Esophagus muscularis mucosa (tissue), 4 donors: ENCODE measurements at regions not wholly inside any gene's neighbourhood (a gene's known extent, or its start where the extent isn't known, plus 50 kb on each side); places are given as distances from the start of the nearest gene placed in this dataset.

Experiments
- DNase-seq: peaks from one replicate; pipeline ENCODE4 v3.0.0-alpha.2; 2017; ENCODE audit errors: extremely low spot score
- H3K27ac ChIP-seq, 4 donors: fragments of 200-600 bp; sonication (generic); replicated peaks in 1 of 4; 1 replicate in 3 of 4; 2 replicates in 1 of 4; pipeline ENCODE4 v1.5.1; 2016 to 2019; ENCODE audit warnings: mild to moderate bottlenecking in 1 of 4
- H3K27me3 ChIP-seq, 4 donors: fragments of 200-600 bp; sonication (generic); one replicate each; pipeline versions ENCODE4 v1.5.1 to v1.6.0; 2016 to 2019
- H3K36me3 ChIP-seq, 4 donors: fragments of 200-600 bp; sonication (generic); one replicate each; pipeline ENCODE4 v1.5.1; 2016 to 2019
- H3K4me1 ChIP-seq, 4 donors: fragments of 200-600 bp; sonication (generic); one replicate each; pipeline ENCODE4 v1.5.1; 2016 to 2019
- H3K4me3 ChIP-seq, 4 donors: fragments of 200-600 bp; sonication (generic); 1 replicate in 2 of 4; 2 replicates in 2 of 4; pipeline ENCODE4 v1.5.1; 2016 to 2019; ENCODE audit warnings: mild to moderate bottlenecking in 4 of 4, moderate library complexity in 1 of 4
- H3K9me3 ChIP-seq, 4 donors: fragments of 200-600 bp; sonication (generic); 1 replicate in 3 of 4; 2 replicates in 1 of 4; pipeline ENCODE4 v1.5.1; 2016 to 2019
- EP300 ChIP-seq: sonication (generic); formaldehyde crosslinking; IDR thresholded peaks from one replicate; pipeline ENCODE4 v1.6.1; 2017; ENCODE audit warnings: antibody characterized with exemption
- POLR2A ChIP-seq: fragments of 450-650 bp; IDR thresholded peaks from one replicate; pipeline ENCODE4 v1.6.1; 2017; ENCODE audit warnings: antibody characterized with exemption, moderate library complexity, mild to moderate bottlenecking, low read depth
- POLR2AphosphoS5 ChIP-seq, 2 donors: sonication (generic); formaldehyde crosslinking; IDR thresholded peaks; one replicate each; pipeline ENCODE4 v1.6.1; 2017; ENCODE audit warnings: antibody characterized with exemption in 2 of 2
- WGBS: methylation state at CpG from one replicate; pipeline ENCODE4 v1.1.5; 2018; 5-methylcytosine and 5-hydroxymethylcytosine counted together
- intact Hi-C: fragments of 100-400 bp; cut with DNase I; formaldehyde crosslinking; loops from one replicate; pipeline ENCODE4 v1.15.1; 2023
- TF ChIP-seq, protein P1 (sequence below), 3 experiments: fragments of 200-600 bp in 2 of 3; fragments of 450-650 bp in 1 of 3; sonication (generic) in 2 of 3; IDR thresholded peaks; one replicate each; pipeline ENCODE4 v1.5.1; 2017 to 2019; ENCODE audit warnings: antibody characterized with exemption in 3 of 3, mild to moderate bottlenecking in 2 of 3, moderate library complexity in 1 of 3

DNA sequence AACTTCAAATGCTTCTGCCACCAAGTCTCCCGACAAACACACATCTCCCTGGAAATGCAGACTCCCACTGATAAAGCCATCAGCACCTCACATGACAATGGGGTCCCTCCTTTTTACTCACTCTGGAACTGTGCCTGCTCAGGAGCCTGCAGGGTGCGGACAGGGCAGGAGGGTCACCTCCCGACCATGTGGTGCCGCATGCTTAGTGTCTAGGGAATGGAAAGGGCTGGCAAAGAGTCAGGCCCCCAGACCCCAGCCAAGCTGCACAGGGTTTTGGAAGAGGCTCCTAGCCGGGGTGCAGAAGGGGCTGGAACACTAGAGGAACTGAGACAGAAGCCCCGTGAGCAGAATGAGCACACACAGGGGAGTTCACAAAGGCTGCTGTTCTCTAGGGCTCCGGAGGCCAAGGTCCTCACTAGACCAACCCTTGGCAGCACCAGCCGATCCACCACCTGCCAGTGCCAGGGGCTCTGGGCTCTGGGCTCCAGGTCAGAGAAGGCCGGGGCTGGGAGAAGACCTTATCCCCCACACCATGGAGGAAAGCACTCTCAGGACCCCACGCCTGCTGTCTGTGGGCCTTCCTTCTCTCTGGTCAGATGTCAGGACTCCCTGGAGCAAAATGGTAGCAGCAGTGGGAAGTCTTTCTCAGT lies 125.1 kb upstream of the FGF3 start:
- no peak for DNase-seq
- no peak overlapping the region for H3K4me3 ChIP-seq
- TF ChIP-seq POLR2A (no peak), POLR2AphosphoS5 (IDR thresholded peaks at IDR 0.05) (no peak)
- TF ChIP-seq, protein P1, sequence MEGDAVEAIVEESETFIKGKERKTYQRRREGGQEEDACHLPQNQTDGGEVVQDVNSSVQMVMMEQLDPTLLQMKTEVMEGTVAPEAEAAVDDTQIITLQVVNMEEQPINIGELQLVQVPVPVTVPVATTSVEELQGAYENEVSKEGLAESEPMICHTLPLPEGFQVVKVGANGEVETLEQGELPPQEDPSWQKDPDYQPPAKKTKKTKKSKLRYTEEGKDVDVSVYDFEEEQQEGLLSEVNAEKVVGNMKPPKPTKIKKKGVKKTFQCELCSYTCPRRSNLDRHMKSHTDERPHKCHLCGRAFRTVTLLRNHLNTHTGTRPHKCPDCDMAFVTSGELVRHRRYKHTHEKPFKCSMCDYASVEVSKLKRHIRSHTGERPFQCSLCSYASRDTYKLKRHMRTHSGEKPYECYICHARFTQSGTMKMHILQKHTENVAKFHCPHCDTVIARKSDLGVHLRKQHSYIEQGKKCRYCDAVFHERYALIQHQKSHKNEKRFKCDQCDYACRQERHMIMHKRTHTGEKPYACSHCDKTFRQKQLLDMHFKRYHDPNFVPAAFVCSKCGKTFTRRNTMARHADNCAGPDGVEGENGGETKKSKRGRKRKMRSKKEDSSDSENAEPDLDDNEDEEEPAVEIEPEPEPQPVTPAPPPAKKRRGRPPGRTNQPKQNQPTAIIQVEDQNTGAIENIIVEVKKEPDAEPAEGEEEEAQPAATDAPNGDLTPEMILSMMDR (IDR thresholded peaks at IDR 0.05), result no peak
- H3K27me3 ChIP-seq, result peaks cover 0 to 68% (median 0%) of the 10 kb centered on the region in 4 donors
- peaks cover 6 to 10% (median 8%) of the 10 kb centered on the region in 4 donors for H3K4me1 ChIP-seq
- H3K27ac ChIP-seq, result peak overlapping the region in 1 of 4 donors; percentile 6
- no peaks in the 10 kb centered on the region for H3K9me3 ChIP-seq
- no peaks in the 10 kb centered on the region for H3K36me3 ChIP-seq
- intact Hi-C loops, result no loop called here
- WGBS, result 86% methylated on average over 8 of the region's 10 CpGs

DNA sequence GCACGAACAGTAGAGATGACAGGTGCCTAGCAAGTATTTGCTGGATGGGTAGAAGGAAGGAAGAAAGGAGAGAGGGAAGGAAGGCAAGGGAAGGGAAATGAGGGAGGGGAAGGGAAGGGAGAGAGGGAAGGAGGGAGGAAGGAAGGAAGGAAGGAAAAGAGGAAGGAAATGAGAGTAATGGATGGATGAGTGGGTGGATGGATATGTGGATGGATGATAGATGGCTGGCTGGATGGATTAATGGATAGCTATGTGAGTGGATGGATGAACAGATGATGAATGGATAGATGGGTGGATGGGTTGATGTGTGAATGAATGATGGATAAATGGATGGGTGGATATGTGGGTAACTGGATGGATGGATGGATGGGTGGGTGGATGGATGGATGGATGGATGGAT lies 125.9 kb upstream of the FGF3 start:
- H3K4me1 ChIP-seq, result peaks cover 0 to 5% (median 2%) of the 10 kb centered on the region in 4 donors
- peaks cover 0 to 77% (median 0%) of the 10 kb centered on the region in 4 donors for H3K27me3 ChIP-seq
- H3K9me3 ChIP-seq, result peaks cover 0 to 3% (median 0%) of the 10 kb centered on the region in 4 donors
- intact Hi-C loops, result no loop called here
- H3K36me3 ChIP-seq, result no peaks in the 10 kb centered on the region
- H3K27ac ChIP-seq, result no peak overlapping the region
- TF ChIP-seq POLR2AphosphoS5 (IDR thresholded peaks at IDR 0.05) (no peak), POLR2A (no peak), EP300 (no peak)
- TF ChIP-seq, protein P1 (IDR thresholded peaks at IDR 0.05), result no peak
- 83% methylated on average over 1 of the region's 1 CpG for WGBS
- no peak for DNase-seq
- H3K4me3 ChIP-seq, result no peak overlapping the region

GRCh38 chr11:69947059-69947792 lies 128.0 kb upstream of the FGF3 start:
- H3K4me1 ChIP-seq, result peaks cover 0 to 5% (median 0%) of the 10 kb centered on the region in 4 donors
- TF ChIP-seq, protein P1 (IDR thresholded peaks at IDR 0.05), result no peak
- TF ChIP-seq POLR2AphosphoS5 (IDR thresholded peaks at IDR 0.05) (no peak), POLR2A (no peak), EP300 (no peak)
- H3K27me3 ChIP-seq, result peaks cover 0 to 79% (median 0%) of the 10 kb centered on the region in 4 donors
- no peak overlapping the region for H3K4me3 ChIP-seq
- WGBS, result 97% methylated on average over 5 of the region's 5 CpGs
- no peak for DNase-seq
- H3K36me3 ChIP-seq, result no peaks in the 10 kb centered on the region
- H3K27ac ChIP-seq, result no peak overlapping the region
- peaks cover 0 to 7% (median 0%) of the 10 kb centered on the region in 4 donors for H3K9me3 ChIP-seq
- intact Hi-C loops, result no loop called here

DNA sequence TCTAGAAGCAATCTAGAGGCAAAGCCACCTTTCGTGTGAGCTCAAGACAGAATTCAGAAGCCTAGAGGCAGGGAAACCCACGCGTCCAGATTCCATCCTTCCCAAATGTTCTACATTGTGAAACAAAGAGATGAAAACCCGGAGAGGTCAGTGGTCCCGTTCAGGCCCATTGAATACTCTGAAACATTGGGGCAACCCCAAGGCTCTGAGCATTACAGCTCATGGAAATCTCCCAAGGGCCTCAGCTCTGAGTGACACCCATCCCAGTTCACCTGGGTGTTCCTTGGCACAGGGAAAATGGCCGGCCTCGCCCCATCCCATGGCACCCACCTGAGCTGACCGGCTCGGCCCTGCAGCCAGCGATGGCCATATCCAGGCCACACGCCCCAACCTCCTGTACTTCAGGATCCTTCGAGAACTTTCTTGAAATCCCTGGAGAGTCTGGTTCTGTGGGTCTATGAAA lies 128.6 kb upstream of the FGF3 start:
- no peak for DNase-seq
- Histone ChIP-seq H3K36me3 (no peaks in the 10 kb centered on the region), H3K27ac (no peak overlapping the region), H3K4me3 (no peak overlapping the region), H3K9me3 (peaks cover 0 to 7% (median 0%) of the 10 kb centered on the region in 4 donors), H3K4me1 (peaks cover 0 to 5% (median 0%) of the 10 kb centered on the region in 4 donors), H3K27me3 (peaks cover 0 to 74% (median 0%) of the 10 kb centered on the region in 4 donors)
- TF ChIP-seq POLR2A (no peak), POLR2AphosphoS5 (IDR thresholded peaks at IDR 0.05) (no peak), EP300 (no peak)
- TF ChIP-seq, protein P1 (IDR thresholded peaks at IDR 0.05), result no peak
- intact Hi-C loops, result no loop called here
- WGBS, result 92% methylated on average over 9 of the region's 12 CpGs
